Testis (tissue), 2 donors: ENCODE measurements at regions not wholly inside any gene's neighbourhood (a gene's known extent, or its start where the extent isn't known, plus 50 kb on each side); places are given as distances from the start of the nearest gene placed in this dataset.

Source experiments
- DNase-seq: peaks from one replicate; pipeline ENCODE4 v3.0.0-alpha.2; 2019
- H3K27ac ChIP-seq, 2 donors: fragments of 200-600 bp; sonication (generic); one replicate each; pipeline ENCODE4 v1.5.1; 2019
- H3K27me3 ChIP-seq: fragments of 200-600 bp; sonication (generic); one replicate; pipeline ENCODE4 v1.5.1; 2019
- H3K36me3 ChIP-seq: fragments of 200-600 bp; sonication (generic); one replicate; pipeline ENCODE4 v1.5.1; 2017; ENCODE audit warnings: low read depth; ENCODE audit errors: missing control alignments
- H3K4me1 ChIP-seq: fragments of 200-600 bp; sonication (generic); one replicate; pipeline ENCODE4 v1.5.1; 2019
- H3K4me3 ChIP-seq, 2 donors: fragments of 200-600 bp; sonication (generic); one replicate each; pipeline ENCODE4 v1.5.1; 2017 to 2019
- H3K9me3 ChIP-seq: fragments of 200-600 bp; sonication (generic); one replicate; pipeline ENCODE4 v1.5.1; 2017
- POLR2A ChIP-seq: fragments of 450-650 bp; IDR thresholded peaks from one replicate; pipeline ENCODE4 v1.6.1; 2017; ENCODE audit warnings: antibody characterized with exemption, mild to moderate bottlenecking, moderate library complexity
- WGBS, 2 donors: methylation state at CpG; one replicate each; pipeline ENCODE4 v1.1.5; 2018; 5-methylcytosine and 5-hydroxymethylcytosine counted together
- intact Hi-C: fragments of 100-400 bp; cut with DNase I; formaldehyde crosslinking; loops from one replicate; pipeline ENCODE4 v1.15.1; 2023; ENCODE audit warnings: low total_unique reads
- TF ChIP-seq, protein P1 (sequence below), 3 experiments: fragments of 450-650 bp in 2 of 3; fragments of 200-600 bp in 1 of 3; sonication (generic) in 1 of 3; IDR thresholded peaks; one replicate each; pipeline ENCODE4 v1.5.1; 2016 to 2019; ENCODE audit warnings: antibody characterized with exemption in 3 of 3, mild to moderate bottlenecking in 2 of 3, moderate library complexity in 1 of 3

DNA sequence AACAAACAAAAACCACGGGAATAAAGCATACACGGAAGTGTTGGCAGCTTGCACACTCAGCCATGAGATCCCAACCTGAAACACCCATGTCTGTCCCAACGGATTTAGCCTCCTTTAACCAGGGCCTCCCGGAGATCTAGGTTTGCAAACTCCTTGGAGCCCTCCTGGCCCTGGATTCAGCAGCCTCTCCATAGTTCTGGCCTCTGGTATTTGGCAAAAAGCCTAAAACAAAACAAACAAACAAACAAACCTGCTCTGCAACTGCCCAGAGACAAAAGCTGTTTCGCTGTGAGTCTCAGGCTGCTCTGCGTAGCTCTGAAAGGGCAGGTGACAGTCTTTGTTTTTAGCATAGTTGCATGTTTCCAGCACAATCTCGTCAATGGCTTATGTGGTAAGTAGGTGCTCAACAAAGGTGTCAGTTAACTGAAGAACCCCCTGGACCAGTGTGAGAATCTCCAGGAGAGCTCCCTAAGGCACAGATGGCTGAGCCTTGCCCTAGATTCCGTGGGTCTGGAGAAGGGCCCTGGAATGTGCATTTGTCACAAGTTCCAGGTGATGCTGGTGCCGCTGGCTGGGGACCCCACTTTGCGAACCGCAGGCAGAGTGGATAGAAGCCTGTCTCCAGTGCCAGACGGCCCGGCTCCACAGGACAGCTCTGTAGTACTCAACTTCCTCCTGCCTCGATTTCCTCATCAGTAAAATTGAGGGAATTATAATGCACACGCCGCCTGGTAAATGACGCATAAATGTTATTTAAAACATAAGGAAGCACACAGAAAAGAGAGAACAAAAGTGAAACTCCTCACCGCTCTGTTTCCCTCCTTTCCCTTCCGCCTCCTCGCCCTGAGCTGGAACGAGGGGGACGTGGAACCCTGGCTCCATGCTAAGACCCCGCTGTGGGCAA, 86.2 kb downstream of the RIPK4 start:
- peaks cover 6% of the 10 kb centered on the region for H3K4me1 ChIP-seq
- intact Hi-C loops, result no loop called here
- H3K9me3 ChIP-seq, result no peaks in the 10 kb centered on the region
- whole genome bisulfite sequencing, 2 donors, result 78 to 87% methylated on average over 23 of the region's 23 CpGs
- no peaks in the 10 kb centered on the region for H3K36me3 ChIP-seq
- TF ChIP-seq, protein P1, sequence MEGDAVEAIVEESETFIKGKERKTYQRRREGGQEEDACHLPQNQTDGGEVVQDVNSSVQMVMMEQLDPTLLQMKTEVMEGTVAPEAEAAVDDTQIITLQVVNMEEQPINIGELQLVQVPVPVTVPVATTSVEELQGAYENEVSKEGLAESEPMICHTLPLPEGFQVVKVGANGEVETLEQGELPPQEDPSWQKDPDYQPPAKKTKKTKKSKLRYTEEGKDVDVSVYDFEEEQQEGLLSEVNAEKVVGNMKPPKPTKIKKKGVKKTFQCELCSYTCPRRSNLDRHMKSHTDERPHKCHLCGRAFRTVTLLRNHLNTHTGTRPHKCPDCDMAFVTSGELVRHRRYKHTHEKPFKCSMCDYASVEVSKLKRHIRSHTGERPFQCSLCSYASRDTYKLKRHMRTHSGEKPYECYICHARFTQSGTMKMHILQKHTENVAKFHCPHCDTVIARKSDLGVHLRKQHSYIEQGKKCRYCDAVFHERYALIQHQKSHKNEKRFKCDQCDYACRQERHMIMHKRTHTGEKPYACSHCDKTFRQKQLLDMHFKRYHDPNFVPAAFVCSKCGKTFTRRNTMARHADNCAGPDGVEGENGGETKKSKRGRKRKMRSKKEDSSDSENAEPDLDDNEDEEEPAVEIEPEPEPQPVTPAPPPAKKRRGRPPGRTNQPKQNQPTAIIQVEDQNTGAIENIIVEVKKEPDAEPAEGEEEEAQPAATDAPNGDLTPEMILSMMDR (IDR thresholded peaks at IDR 0.05), result no peak
- TF ChIP-seq POLR2A, result no peak
- H3K4me3 ChIP-seq, result no peak overlapping the region
- H3K27me3 ChIP-seq, result no peaks in the 10 kb centered on the region
- DNase-seq, result no peak
- no peak overlapping the region for H3K27ac ChIP-seq

DNA sequence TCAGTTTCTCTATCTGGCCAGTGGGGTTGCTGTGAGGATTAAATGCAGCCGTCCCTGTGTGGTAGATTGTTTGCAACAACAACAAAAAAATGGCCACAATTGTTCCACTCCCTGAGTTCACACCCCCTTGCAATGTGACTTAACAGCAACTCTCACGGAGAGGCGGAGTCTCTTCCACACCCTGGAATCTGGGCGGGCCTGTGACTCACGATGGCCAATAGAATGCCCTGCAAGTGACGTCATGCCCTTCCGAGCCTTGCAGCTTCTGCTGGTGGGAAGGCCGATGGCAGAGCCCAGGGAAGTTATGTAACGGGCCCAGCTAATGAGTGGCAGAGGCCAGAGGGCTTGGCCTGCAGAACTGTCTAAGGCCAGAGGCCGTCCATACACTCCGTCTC, 87.9 kb downstream of the RIPK4 start:
- DNase-seq, result peak; percentile 92
- Histone ChIP-seq H3K4me1 (peaks cover 6% of the 10 kb centered on the region), H3K27me3 (no peaks in the 10 kb centered on the region), H3K4me3 (no peak overlapping the region), H3K27ac (peak overlapping the region in 1 of 2 donors; percentile 63), H3K9me3 (no peaks in the 10 kb centered on the region), H3K36me3 (no peaks in the 10 kb centered on the region)
- TF ChIP-seq, protein P1 (IDR thresholded peaks at IDR 0.05), result no peak
- TF ChIP-seq POLR2A, result no peak
- WGBS, 2 donors, result 29 to 45% methylated on average over 9 to 11 of the region's 11 CpGs
- intact Hi-C loops, result no loop called here

- no peak for TF ChIP-seq POLR2A
- TF ChIP-seq, protein P1 (IDR thresholded peaks at IDR 0.05), result no peak
- intact Hi-C loops, result no loop called here
- WGBS, 2 donors, result 49 to 60% methylated on average over 7 to 17 of the region's 17 CpGs
- Histone ChIP-seq H3K9me3 (no peaks in the 10 kb centered on the region), H3K27me3 (no peaks in the 10 kb centered on the region), H3K4me3 (no peak overlapping the region), H3K4me1 (peaks cover 6% of the 10 kb centered on the region), H3K27ac (peak overlapping the region in 1 of 2 donors; percentile 63), H3K36me3 (no peaks in the 10 kb centered on the region)
- no peak for DNase-seq
These were observed 88.6 kb downstream of the RIPK4 start for GRCh38 chr21:41678016-41678923.

- H3K27ac ChIP-seq, result no peak overlapping the region
- no peaks in the 10 kb centered on the region for H3K36me3 ChIP-seq
- H3K4me3 ChIP-seq, result no peak overlapping the region
- no peaks in the 10 kb centered on the region for H3K27me3 ChIP-seq
- no peak for DNase-seq
- WGBS, 2 donors, result 72 to 83% methylated on average over 8 of the region's 8 CpGs
- intact Hi-C loops, result no loop called here
- H3K4me1 ChIP-seq, result peaks cover 6% of the 10 kb centered on the region
- TF ChIP-seq, protein P1 (IDR thresholded peaks at IDR 0.05), result no peak
- no peak for TF ChIP-seq POLR2A
- H3K9me3 ChIP-seq, result no peaks in the 10 kb centered on the region
These were observed 89.2 kb downstream of the RIPK4 start for GRCh38 chr21:41677671-41678015.
